HS-5 (cell line): ENCODE measurements at regions not wholly inside any gene's neighbourhood (a gene's known extent, or its start where the extent isn't known, plus 50 kb on each side); places are given as distances from the start of the nearest gene placed in this dataset.
"Not testable (repeated sequence)": the region's sequence is repeated elsewhere in the genome, so short reads cannot be mapped to it uniquely, and the experiment has no call there.

Experiments
- DNase-seq: peaks from one replicate; pipeline ENCODE4 v3.0.0-alpha.2; 2012; ENCODE audit warnings: low read depth

DNA sequence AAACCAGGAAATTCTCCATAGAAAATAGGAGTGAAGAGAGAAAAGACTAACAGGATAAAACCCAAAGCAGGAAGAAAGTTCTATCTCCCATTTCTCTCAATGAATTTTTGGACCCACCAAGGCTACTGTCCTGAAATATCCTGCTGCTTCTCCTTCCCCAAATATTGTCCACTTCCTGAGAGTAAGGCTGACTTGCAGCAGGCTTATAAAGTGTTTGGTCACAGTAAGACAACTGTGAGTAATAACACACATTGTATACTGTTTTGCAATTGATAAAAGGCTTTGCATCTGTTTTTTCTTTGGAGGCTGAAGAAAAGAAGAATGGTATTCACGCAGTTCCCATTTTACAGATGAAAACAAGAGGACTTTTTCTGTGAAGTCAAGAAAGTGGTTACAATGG, 52.8 kb downstream of the FOXD4L6 start:
- DNase-seq = not testable (repeated sequence)

DNA sequence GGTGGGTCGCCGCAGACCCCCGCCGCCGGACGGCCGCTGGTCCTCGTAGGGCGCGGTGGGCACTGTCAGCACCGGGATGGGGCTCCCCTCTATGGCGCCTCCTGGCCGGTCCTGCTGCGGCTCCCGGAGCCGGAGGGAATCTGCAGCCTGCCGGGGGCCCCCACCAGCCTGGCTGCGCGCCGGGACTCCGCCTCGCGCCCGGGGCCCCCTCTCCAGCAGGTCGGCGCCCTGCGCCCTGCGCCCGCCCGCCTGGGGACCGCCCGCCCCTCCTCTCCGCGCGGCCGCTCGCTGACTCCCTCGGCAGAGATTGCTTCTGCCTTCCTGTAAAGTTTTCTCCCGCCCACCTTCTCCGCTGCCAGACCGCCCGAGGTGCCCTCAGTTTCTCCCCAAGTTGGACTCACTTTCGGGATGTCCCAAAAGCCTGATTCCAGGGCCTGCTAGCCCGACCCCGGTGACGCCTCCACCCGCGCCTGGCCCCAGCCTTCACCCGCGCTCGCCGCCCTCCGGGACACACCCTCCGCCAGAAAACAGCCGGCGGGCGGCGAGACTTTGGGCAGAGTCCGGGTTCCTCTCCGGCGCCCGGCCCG, 54.0 kb downstream of the FOXD4L6 start:
- peak; percentile 26 for DNase-seq

DNA sequence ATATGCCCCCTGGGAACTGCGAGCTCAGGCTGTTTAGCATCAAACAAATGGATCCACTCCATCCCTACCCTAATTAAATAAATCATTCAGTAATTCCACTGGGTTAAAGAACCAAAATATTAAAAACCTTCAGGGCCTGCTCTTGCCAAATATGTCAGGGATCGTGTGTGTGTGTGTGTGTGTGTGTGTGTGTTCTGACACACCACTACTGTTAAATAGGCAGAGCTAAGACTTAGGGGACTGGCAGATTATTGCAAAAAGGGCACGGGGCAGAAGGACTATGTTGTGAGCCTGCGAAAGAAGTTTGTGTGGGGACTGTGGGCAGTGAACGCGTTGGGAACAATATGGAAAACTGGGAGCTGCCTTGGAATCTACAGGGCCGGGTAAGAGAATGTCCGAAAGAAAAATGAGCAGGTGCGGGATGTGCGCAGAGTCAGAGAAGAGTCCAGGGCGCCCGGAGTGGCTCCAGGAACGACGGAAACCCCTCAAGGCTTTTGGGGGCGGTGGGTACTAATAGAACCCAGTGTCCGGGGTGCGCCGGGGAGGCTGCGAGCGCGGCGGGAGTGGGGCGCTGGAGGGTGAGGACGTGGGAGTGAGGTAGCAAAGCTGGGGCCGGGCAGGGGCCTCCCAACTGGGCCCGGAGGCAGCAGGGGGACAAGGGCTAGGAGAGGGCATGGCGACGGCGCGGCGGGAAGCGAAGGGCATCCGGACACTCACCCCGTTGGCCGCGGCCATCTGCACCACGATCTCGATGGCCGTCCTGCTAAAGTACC, 54.8 kb downstream of the FOXD4L6 start:
- DNase-seq = not testable (repeated sequence)

DNA sequence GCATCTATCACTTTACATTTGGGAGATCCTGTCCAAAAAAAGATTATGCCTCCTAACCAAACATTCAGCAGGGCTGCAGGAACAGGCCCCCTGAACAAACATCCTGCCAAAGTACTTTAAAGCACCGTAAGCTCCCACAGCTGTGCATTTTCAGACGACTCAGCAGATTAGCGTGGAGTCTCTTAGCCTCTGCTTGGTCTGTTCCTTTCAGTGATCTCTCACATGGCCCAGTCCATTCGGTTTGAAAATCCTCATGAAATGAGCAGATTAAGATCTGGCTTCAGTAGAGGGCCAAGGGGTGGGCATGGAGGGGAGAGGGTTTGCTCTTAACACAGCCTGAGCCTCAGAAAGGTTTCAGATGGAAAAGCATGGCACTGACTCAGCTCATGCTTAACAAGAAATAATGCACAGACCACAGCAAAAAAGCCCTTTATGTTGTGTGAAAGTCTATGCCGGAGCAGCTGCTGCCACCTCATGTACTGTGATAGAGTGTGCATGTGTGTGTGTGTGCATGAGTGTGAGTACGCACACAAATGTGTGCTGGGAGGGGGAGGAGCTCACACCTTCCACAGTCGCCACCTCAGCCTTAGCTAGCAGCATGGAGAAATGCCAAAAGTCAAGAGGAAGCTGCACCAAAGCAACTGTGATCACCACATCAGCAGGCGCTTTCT, 64.2 kb downstream of the FOXD4L6 start:
- DNase-seq = peak; percentile 25

DNA sequence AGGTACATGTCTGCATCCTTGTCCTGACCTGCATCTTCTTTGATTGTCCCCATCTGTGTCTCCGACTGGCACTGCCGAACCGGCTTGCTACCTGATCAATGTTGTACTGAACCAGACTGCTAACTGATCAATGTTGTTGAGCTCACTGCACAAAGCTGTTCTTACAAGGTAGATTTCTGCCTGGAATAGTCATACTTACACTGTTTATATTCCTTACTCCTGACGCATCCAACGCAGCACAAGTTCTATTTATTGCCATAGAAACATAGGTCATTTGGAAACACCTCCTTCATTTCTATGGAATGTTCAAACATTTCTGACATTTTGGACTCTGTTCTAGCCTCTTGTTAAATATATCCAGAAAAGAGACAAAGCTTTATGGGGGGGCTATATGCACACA, 65.2 kb downstream of the FOXD4L6 start:
- not testable (repeated sequence) for DNase-seq

DNA sequence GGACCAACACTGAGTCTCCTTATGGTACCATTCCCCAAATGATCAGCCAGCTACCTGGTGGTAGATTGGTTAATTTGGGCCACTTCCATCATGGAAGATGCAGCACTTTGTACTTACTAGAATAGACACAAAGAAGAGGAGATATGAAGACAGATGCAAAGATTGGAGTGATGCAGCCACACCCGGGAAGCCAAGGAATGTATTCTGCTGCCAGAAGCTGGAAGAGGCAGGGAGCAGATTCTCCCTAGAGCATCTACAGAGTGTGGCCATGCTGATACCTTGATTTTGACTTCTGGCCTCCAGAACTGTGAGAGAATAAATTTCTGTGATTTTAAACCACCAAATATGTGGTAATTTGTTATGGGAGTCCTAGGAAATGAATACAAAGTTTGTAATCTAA, 68.9 kb downstream of the FOXD4L6 start:
- DNase-seq = not testable (repeated sequence)

DNA sequence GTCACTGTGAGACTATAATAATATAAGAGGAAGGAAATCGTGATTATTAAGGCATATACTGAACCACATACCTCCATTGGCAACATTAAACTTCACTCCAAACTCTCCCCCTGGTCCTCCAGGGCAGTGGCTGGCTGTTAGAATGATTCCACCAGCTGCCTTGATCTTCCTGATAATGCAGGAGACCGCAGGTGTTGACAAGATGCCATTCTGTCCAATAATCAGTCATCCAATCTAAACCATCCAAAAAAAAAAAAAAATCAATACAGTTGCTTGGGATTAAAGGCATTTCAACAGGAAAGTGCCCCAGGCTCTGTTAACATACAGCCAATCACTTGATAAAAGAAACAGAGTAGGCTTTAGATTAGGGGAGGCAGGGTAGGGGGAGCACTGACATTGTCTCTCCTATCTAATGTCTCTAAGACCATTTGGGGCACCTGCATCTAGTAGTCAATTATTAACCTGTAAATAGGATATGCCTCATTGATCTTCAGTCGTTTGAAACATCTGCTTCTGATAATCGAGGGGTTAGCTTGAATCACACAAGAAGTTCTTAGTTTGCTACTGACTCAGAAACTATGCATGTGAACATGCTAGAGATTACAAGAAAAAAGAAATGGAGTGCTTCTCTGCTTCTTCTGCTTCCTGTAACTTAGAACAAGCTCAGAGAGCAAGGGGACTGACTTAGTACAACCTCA, 74.7 kb downstream of the FOXD4L6 start:
- not testable (repeated sequence) for DNase-seq

DNA sequence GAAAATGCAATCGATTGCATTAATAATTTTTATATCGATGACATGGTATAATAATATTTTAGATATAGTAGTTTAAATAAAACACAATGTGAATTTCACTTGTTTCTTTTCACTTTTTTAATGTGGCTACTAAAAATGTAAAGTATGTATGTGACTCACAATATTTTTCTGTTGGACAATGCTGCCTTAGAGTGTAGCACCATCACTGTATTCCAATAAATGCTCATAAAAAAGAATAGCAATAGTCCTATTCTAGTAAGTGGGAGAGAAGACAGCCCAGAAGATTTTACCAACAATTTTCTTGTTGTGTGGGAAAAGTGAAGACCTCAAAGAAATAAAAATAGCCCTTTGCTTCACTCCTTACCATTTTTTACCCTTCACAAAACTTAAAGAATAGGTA, 79.8 kb downstream of the FOXD4L6 start:
- not testable (repeated sequence) for DNase-seq

DNA sequence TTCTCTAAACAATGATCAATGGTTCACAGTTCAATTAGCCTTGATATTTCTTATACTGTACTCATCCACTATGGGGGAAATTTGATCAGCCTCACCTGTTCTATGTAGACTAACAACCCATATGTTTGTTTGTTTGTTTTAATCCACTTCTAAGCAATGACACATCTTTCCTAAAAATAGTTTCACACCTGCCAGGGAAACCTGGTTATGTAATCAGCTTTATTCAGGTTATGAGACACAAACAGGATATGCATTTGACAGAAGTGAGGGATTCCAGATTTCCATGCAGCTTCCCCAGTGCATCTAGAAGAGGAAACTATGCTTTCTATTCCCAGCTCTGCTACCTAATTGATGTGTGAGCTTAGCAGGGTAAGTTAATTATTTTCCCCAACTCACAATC, 80.7 kb downstream of the FOXD4L6 start:
- DNase-seq = not testable (repeated sequence)

DNA sequence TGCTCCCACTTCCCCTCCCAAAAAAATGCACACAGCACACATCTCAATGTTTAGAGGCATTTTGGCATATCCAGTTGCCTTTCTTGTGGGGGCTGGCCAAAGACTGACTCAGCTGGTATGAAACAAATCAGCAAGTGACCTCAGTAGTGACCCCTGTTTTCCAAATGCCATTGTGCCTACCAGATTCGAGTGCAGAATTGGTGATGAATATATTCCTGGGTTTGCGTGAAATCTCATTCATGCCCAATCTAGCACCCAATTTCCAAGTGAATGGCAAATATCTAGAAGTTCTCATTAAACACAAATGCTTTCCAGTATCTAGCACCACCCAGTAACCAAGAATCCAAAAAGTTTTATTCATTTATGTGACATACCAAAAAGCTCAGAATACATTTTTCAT, 83.6 kb downstream of the FOXD4L6 start:
- not testable (repeated sequence) for DNase-seq

DNA sequence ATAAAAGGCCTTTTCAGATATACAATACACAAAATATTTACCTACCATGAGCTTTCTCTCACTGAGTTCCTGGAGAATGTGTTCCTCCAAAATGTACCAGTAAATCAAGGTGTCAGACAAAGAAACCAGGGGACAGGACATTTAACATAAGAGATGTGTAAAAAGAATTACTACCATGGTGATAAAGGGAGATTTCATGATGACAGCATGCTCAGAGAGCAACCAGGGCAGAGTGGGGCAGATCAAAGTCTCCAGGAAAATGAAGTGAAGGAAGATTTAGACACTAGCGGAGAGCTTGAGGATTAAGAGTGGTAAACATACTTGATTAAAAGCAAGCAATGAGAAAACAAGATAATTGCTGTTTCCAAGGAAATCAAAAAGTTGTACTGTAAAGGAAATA, 85.0 kb downstream of the FOXD4L6 start:
- DNase-seq = not testable (repeated sequence)

DNA sequence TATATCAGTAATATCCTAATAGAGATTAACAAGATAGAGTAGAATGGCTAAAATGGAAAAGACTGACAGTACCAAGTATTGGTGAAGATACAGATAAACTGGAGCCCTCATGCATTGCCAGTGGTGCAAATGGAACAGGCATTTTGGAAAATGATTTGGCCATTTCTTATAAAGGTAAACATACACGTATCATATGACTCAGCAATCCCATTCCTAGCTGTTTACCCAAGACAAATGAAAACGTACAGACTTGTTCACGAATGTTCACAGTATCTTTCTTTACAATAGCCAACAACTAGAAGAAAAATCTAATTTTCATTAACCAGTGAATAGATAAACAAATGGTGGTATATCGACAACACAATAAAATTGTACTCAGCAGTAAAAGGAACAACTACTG, 86.4 kb downstream of the FOXD4L6 start:
- not testable (repeated sequence) for DNase-seq

DNA sequence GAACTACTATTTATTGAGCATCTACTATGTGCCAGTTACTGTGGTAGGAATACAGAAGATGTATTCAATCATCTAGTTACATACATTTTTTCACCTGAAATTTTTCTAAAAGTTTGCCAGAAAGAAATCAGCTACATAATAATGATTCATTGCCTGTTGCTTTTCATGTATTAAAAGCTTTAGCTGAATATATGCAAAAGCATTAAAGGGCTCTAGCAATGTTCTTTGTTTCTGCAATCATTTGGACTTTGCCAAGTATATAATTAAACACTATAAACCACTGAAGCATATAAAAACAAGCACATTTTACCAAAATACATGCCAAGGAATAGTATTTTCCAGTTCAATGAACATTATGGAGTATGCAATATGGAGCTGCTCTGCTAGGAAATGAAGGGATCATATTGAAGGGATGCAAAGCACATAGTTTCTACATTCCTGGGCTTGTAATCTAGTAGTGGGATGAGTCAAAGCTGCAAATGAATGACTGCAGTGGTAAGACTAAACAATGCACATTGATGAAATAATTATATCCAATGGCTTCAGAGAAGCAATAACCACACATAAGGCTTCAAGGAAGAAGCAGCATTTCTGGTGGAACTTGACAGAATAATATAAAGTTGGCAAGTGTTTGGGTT, 87.7 kb downstream of the FOXD4L6 start:
- DNase-seq = not testable (repeated sequence)

DNA sequence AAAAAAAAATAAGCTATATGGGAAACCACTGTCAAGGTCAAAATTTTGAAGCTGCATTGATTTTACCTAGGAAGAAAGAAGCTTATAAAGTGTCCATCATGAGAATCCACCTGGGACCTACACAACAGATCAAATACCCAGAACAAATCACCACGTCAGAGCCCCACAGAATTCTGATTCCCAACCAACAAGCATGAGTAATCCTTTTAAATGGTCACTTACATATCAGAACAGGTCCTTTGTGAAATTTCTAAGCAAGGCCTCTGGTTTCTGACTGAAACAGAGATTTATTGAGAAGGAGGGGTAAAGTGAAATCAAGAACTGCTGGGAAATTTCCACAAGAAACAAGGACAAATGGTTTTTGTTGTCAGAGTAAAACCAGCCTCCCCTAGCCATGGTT, 93.2 kb downstream of the FOXD4L6 start:
- not testable (repeated sequence) for DNase-seq

DNA sequence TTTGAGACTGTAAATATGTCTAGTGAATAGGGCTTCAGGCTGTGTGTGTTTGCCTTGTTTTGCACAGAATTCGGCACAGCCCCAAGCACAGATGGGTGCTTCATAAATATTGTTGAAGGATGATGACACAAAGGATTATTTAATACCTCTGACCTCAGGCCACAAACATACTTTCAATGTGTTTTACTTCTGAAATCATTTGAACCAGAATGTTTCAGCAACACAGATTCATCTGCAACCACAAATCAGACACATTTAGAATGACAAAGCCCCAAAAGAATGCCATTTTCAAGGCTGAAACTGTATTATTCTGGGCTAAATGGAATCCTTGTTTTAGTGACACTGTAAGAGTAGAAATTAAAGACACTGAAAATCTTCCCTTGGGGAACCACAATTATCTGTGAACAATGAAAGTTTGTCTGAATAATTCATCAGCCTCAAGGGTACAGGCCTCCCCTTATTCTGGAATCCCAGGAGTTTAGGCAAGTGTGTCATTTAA, 93.7 kb downstream of the FOXD4L6 start:
- DNase-seq = not testable (repeated sequence)

DNA sequence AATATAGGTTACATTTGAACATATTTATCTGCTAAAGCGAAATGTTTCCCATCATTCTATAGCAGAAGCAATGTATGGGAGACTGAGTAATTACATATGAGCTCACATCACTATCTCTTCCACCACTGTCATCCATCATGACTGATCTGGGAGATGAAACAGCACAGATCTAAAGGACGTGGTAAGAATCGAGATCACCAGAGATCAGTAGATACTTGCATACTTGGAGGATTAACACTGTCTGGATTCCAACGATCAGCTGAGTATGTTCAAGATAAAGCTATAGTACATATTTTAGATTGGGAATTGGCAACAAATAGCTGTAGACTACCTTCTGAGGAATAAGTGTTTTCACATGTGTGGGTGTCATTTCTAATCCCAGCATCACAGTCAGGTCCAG, 94.6 kb downstream of the FOXD4L6 start:
- DNase-seq = not testable (repeated sequence)

DNA sequence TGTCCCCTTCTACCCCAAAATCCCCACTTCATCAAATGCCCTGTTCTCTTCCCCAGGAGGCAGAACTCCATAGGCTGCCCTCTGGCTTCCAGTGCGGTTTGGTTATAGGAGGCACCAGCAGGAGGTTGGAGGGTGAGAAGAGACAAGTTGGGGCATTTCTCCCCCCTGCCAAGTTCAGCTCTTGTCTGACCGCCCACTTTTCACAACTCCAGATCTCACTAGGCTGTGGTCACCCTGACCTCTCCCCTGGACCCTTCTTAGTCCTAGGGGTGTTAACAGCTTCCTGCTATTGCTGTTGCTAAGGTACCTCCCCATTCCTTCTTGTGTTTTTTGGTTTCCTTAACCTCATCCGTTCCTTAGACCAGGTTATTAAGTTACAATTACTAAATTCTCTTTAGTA, 95.1 kb downstream of the FOXD4L6 start:
- not testable (repeated sequence) for DNase-seq

DNA sequence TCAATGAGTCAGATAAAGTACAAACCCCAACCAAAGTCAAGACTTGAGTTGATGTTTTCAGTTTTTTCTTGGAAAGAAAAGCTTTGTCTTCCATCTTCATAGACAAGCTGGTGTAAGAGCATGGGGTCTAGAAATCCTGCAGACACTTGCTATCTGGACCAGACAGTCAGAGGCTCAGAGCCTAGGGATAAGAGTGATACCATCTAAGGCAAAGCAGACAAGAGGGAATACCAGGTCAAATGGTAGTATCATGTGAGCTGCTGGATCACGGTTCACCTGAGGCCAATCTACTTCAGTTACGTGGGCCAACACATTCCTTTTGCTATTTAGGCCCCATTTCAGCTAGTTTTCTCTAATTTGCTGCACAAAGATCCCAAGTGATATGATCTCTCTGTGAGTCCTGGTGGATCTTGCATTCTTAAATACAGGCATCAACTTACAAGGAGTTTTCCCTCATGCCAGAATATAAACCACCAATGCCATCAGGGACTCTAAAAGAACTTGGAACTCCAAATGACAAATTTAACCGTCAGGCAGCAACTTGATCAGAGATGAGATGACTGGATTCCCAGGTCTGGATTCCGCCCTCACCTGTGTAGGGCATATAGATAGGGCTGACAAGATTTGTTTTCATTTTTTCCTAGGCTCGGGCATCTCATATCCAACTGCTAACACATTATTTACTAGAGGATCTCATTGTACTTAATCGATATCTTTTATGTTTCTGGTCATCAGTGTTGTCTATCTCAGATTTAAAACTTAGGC, 101.4 kb downstream of the FOXD4L6 start:
- DNase-seq = not testable (repeated sequence)

DNA sequence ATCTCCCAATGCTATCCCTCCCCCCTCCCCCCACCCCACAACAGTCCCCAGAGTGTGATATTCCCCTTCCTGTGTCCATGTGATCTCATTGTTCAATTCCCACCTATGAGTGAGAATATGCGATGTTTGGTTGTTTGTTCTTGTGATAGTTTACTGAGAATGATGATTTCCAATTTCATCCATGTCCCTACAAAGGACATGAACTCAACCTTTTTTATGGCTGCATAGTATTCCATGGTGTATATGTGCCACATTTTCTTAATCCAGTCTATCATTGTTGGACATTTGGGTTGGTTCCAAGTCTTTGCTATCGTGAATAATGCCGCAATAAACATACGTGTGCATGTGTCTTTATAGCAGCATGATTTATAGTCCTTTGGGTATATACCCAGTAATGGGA, 106.1 kb downstream of the FOXD4L6 start:
- not testable (repeated sequence) for DNase-seq

DNA sequence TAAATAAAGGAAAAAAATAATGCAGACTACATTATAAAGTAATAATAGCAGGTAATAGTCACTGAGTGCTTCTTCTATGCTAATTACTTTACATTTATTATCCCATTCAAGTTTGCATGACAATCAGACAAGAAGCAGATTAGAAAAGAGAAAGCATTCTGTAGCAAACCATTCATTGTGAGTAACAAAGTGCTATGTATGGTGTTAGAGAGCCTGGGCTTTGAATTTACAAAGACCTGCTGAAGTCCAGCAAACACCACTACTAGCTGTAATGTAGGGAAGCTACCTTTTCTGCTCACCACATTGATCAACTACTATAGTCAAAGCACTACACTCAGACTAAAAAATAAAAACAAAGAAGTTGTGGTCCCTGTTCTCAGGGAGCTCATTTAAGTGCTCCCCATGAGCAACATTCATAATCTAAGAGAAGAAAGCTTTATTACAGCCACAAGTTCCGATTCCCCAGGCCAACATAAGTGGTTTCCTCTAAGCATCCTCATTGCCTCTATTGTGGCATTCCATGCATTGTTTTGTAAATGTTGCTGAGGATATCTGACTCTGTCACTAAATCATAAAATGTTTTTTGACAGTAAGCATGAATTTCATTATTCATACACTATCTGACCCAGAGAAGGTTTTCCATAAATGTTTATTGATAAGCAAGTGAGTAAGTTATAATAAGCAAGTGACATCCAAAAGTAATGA, 108.5 kb downstream of the FOXD4L6 start:
- DNase-seq = not testable (repeated sequence)
